ENCODE measurements at regions not wholly inside any gene's neighbourhood (a gene's known extent, or its start where the extent isn't known, plus 50 kb on each side); places are given as distances from the start of the nearest gene placed in this dataset.

DNA sequence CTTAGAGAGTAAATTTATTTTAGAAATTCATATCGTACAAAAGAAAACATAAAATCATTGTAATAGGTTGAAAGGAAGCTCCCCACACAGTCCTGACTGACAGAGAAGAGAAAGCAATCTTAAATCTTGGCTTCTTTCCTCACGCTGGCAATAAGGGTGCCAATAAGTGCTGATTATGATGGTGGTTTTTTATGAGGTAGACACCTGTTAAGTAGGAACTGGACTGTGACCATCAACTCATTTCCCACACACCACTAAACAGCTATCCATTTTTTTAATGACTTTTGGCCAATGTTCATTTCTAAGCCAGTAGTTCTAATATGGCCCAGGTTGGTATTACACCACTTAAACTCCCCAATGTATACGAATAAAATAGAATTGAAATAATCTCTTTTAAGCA lies 893.5 kb upstream of the NUDT12 start:
- H3K27ac ChIP-seq (ENCODE audit: insufficient read depth, low read length), result no peak overlapping the region
- H3K4ac ChIP-seq (ENCODE audit: low read depth, low read length), result no peak overlapping the region
- ChIA-PET POLR2A (ENCODE audit: unreplicated experiment) (no interaction called here), CTCF (no interaction called here)
- no peak for ATAC-seq (ENCODE audit: low read depth)
- H4K5ac ChIP-seq (ENCODE audit: low read depth, low read length), result no peak overlapping the region
- no peak overlapping the region for H2BK20ac ChIP-seq (ENCODE audit: low read depth, low read length)
- H3K9me1 ChIP-seq (ENCODE audit: insufficient read depth, low read length), result no peaks in the 10 kb centered on the region
- in situ Hi-C loops (cut with MboI; ENCODE audit: low sequenced_read_pairs), result no loop called here
- H3K4me3 ChIP-seq (ENCODE audit: insufficient read depth, low read depth, low read length), result no peak overlapping the region
- H3K9ac ChIP-seq (ENCODE audit: low read depth, low read length), result no peak overlapping the region
- no peak overlapping the region for H3K18ac ChIP-seq (ENCODE audit: low read depth, low read length)
- H3K23ac ChIP-seq (ENCODE audit: low read depth, low read length), result no peak overlapping the region
- no peak overlapping the region for H2AFZ ChIP-seq (replicated peaks; ENCODE audit: low read length, poor library complexity)
- WGBS, 2 experiments (ENCODE audit: extremely low coverage in 2 of 2, insufficient read length in 1 of 2), result no CpG with 5 or more reads among the region's 3 CpGs
- DNase-seq, result no peak
- TF ChIP-seq BHLHE40 (IDR thresholded peaks at IDR 0.05; ENCODE audit: low read depth, low read length) (no peak), MAZ (IDR thresholded peaks at IDR 0.05; ENCODE audit: borderline replicate concordance, low read depth, low read length) (no peak), MAFK (IDR thresholded peaks at IDR 0.05; ENCODE audit: low read depth, low read length) (no peak), SMC3 (IDR thresholded peaks at IDR 0.05; ENCODE audit: low read depth, low read length) (no peak), RFX5 (IDR thresholded peaks at IDR 0.05; ENCODE audit: low read depth, low read length) (no peak)
- H4K91ac ChIP-seq (ENCODE audit: insufficient read depth, low read depth, low read length), result no peak overlapping the region
- H4K8ac ChIP-seq (ENCODE audit: low read depth in 2 of 2, low read length in 2 of 2), result no peak overlapping the region
- no peaks in the 10 kb centered on the region for H3K27me3 ChIP-seq (ENCODE audit: control insufficient read depth, insufficient read depth, low read length)
- H2BK15ac ChIP-seq (ENCODE audit: low read depth, low read length), result no peak overlapping the region
- no peaks in the 10 kb centered on the region for H4K20me1 ChIP-seq (ENCODE audit: insufficient read depth, low read length)
- no peaks in the 10 kb centered on the region for H3K36me3 ChIP-seq (ENCODE audit: control insufficient read depth, insufficient read depth, low read length)
- dilution Hi-C loops (cut with HindIII; ENCODE audit: low sequenced_read_pairs, unreplicated experiment), result no loop called here
- H2AK5ac ChIP-seq (ENCODE audit: low read depth, low read length), result no peak overlapping the region
- H3K56ac ChIP-seq (ENCODE audit: extremely low read depth, insufficient read depth, low read length), result no peak overlapping the region
- no TSS peak for BruUV-seq (replicated peaks)
- no peak overlapping the region for H3K4me2 ChIP-seq (ENCODE audit: low read depth, low read length)
- H2BK5ac ChIP-seq (ENCODE audit: low read depth, low read length, poor library complexity, severe bottlenecking), result no peak overlapping the region
- no peaks in the 10 kb centered on the region for H3K79me1 ChIP-seq (ENCODE audit: low read depth in 1 of 2, low read length in 2 of 2)
- H3K14ac ChIP-seq (replicated peaks; ENCODE audit: low read depth, low read length), result no peak overlapping the region
- intact Hi-C loops (cut with micrococcal nuclease), result no loop called here
- no peak overlapping the region for H2BK120ac ChIP-seq (ENCODE audit: low read depth, low read length)
- H3K9me3 ChIP-seq (ENCODE audit: control insufficient read depth, insufficient read depth, low read length), result no peaks in the 10 kb centered on the region
- H3K4me1 ChIP-seq (ENCODE audit: control insufficient read depth, insufficient read depth, low read length), result no peaks in the 10 kb centered on the region
- no peak overlapping the region for H2AK9ac ChIP-seq (replicated peaks; ENCODE audit: low read depth, low read length, poor library complexity)

Data from IMR-90 (cell line).